Neural progenitor cell (in vitro differentiated cells): ENCODE measurements at regions not wholly inside any gene's neighbourhood (a gene's known extent, or its start where the extent isn't known, plus 50 kb on each side); places are given as distances from the start of the nearest gene placed in this dataset.

ENCODE experiments used
- EZH2 ChIP-seq: fragments of 200-600 bp; sonication (generic); IDR thresholded peaks from 2 replicates; pipeline ENCODE4 v1.6.1; 2017; ENCODE audit warnings: antibody characterized with exemption, mild to moderate bottlenecking, moderate library complexity
- TF ChIP-seq, protein P1 (sequence below): fragments of 200-600 bp; sonication (generic); IDR thresholded peaks from 2 replicates; pipeline ENCODE4 v1.5.1; 2017; ENCODE audit warnings: antibody characterized with exemption, mild to moderate bottlenecking

DNA sequence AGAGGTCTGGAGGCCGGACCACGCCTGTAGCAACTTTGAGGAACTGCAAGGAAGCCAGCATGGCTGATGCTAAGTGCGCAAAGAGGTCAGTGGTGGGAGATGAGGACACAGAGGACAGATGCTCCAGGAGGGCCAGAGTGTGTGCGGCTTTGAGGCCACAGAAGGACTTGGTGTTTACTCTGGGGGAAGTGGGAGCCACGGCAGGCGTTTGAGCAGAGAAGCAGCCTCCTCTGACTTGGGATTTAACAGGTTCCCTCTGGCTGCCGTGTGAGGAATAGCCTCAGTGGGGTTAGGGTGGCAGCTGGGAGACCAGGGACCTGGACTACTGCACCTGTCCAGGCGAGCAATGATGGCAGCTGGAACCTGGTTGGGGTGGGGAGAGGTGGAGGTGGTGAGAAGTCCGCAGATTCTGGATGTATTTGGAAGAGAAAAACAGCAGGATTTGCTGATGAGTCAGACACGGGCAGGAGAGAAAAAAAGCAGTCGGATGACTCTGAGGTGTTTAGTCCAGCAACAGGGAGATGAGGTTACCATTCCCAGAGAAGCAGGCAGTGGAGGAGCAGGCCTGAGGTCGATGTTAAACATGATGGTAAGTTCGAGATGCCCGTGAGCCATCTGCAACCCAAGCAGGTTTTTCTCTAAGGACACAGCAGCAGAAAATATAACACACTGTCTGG is 143.5 kb downstream of the SCARB1 start:
- TF ChIP-seq EZH2, result no peak
- TF ChIP-seq, protein P1, sequence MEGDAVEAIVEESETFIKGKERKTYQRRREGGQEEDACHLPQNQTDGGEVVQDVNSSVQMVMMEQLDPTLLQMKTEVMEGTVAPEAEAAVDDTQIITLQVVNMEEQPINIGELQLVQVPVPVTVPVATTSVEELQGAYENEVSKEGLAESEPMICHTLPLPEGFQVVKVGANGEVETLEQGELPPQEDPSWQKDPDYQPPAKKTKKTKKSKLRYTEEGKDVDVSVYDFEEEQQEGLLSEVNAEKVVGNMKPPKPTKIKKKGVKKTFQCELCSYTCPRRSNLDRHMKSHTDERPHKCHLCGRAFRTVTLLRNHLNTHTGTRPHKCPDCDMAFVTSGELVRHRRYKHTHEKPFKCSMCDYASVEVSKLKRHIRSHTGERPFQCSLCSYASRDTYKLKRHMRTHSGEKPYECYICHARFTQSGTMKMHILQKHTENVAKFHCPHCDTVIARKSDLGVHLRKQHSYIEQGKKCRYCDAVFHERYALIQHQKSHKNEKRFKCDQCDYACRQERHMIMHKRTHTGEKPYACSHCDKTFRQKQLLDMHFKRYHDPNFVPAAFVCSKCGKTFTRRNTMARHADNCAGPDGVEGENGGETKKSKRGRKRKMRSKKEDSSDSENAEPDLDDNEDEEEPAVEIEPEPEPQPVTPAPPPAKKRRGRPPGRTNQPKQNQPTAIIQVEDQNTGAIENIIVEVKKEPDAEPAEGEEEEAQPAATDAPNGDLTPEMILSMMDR, result no peak
